ENCODE measurements at regions not wholly inside any gene's neighbourhood (a gene's known extent, or its start where the extent isn't known, plus 50 kb on each side); places are given as distances from the start of the nearest gene placed in this dataset.

- no peak for TF ChIP-seq CTCF (IDR thresholded peaks at IDR 0.05; ENCODE audit: low read depth, low read length, poor library complexity, severe bottlenecking)
- TF ChIP-seq EZH2phosphoT487 (IDR thresholded peaks at IDR 0.05; ENCODE audit: borderline replicate concordance, low read length) = no peak
Measured at GRCh38 chr12:59500335-59500734, 95.5 kb upstream of the SLC16A7 start.
